AG04449 (cell line): ENCODE measurements at regions not wholly inside any gene's neighbourhood (a gene's known extent, or its start where the extent isn't known, plus 50 kb on each side); places are given as distances from the start of the nearest gene placed in this dataset.

Source experiments
- CTCF ChIA-PET: fragments of 350-600 bp; formaldehyde crosslinking; extraction: SDS; loops from one replicate; lab custom pipeline; 2021; ENCODE audit warnings: antibody characterized with exemption; lab: Yijun Ruan, JAX
- POLR2A ChIA-PET: fragments of 400-600, 350-600 bp; formaldehyde crosslinking; extraction: SDS; loops from one replicate; lab custom pipeline; 2020; ENCODE audit warnings: antibody characterized with exemption, inconsistent platforms; lab: Yijun Ruan, JAX
- DNase-seq: peaks from one replicate; pipeline ENCODE4 v3.0.0-alpha.2; 2010; ENCODE audit warnings: low read depth, low spot score
- H3K4me3 ChIP-seq: 2 replicates; pipeline ENCODE4 v1.5.1; 2011; ENCODE audit warnings: low read depth, mild to moderate bottlenecking, control low read depth, low read length
- CTCF ChIP-seq: IDR thresholded peaks from one replicate; pipeline ENCODE4 v1.5.1; 2011; ENCODE audit warnings: mild to moderate bottlenecking, moderate library complexity, low read length, control low read depth, inconsistent platforms; ENCODE audit not compliant: insufficient read depth; ENCODE audit errors: missing control alignments

DNA sequence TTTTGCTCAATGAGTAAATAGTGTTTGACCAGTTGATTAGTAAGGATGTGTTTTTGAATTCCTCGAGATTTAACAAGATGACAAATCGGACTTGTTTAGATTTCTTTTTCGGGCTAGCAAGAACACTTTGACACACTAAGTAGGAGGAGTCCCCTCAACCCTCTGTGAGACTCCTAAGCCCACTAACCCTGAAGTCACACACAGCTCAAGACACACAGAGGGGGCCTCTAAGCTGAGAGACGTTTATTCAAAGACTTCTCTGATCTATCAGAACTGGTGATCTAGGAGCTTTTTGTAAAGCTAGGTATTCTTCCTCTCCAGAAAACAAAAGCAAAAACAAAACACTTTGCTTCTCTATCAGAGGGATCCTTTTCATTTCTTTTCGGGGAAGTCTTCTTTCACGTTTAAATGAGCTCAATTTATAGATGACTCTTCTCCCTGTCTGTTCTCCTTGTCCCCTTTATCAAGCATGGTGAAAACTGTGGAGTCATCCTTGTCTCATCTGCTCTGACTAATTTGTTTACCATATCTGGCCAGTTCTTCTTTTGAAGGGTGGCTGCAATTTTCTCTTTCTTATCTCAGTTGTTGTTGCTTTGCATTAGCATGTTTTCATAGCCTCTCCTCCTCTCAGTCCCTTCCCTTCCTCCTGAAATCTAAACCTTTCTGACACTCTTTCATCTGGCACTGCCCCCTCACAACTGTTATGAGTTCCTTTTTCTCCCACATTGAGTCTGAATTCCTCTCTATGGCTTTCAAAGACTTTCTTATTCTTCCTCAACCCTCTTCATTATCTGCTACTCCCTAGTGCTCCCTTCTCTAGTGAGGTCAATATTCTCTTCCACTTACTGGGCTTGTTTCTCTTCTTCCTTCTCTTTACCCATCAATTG, 68.5 kb upstream of the RAI14 start:
- no peak overlapping the region; the same call in 1 of the 2 replicates for H3K4me3 ChIP-seq
- CTCF ChIA-PET: interaction anchor here (0.9 to 2.7 kb wide), 4 partner anchors 8 to 101 kb away, joined by 3 to 13 read pairs (median 5); no protein-coding TSS in a partner anchor

DNA sequence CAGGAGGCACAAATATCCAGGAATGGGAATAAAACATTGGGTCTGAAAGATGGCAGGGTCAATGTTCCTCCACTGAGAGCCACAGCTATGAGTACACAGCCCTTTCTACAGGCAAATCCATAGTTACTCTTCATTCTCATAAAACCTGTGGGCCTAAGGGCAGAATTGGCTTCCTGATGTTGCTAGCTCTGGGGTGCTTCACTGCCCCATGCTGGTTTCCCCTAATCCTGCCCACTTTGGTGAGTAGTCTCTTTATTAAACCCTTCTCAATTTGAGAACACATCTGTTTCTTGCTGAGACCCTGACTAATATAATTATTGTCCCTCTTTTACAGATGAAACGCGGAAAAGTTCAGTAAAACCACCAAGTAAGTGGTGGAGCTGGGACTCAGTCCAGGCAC, 66.3 kb upstream of the RAI14 start:
- H3K4me3 ChIP-seq: no peak overlapping the region
- ChIA-PET CTCF (interaction anchor here (0.8 to 0.9 kb wide), 2 partner anchors 21 to 57 kb away, joined by 3 read pairs; no protein-coding TSS in a partner anchor), POLR2A (interaction anchor here (0.5 kb wide), 1 partner anchor 95 kb away, joined by 3 read pairs; no protein-coding TSS in a partner anchor)
- no peak for DNase-seq
- no peak for TF ChIP-seq CTCF

More for the DNA sequence above, 68.5 kb upstream of the RAI14 start:
- POLR2A ChIA-PET: interaction anchor here (0.5 kb wide), 1 partner anchor 140 kb away, joined by 3 read pairs; no protein-coding TSS in a partner anchor
- no peak for TF ChIP-seq CTCF
- DNase-seq: peak; percentile 47

GRCh38 chr5:34591723-34592122, 64.4 kb upstream of the RAI14 start:
- TF ChIP-seq CTCF: no peak
- no peak for DNase-seq
- no peak overlapping the region for H3K4me3 ChIP-seq
- ChIA-PET CTCF (no interaction called here), POLR2A (no interaction called here)

DNA sequence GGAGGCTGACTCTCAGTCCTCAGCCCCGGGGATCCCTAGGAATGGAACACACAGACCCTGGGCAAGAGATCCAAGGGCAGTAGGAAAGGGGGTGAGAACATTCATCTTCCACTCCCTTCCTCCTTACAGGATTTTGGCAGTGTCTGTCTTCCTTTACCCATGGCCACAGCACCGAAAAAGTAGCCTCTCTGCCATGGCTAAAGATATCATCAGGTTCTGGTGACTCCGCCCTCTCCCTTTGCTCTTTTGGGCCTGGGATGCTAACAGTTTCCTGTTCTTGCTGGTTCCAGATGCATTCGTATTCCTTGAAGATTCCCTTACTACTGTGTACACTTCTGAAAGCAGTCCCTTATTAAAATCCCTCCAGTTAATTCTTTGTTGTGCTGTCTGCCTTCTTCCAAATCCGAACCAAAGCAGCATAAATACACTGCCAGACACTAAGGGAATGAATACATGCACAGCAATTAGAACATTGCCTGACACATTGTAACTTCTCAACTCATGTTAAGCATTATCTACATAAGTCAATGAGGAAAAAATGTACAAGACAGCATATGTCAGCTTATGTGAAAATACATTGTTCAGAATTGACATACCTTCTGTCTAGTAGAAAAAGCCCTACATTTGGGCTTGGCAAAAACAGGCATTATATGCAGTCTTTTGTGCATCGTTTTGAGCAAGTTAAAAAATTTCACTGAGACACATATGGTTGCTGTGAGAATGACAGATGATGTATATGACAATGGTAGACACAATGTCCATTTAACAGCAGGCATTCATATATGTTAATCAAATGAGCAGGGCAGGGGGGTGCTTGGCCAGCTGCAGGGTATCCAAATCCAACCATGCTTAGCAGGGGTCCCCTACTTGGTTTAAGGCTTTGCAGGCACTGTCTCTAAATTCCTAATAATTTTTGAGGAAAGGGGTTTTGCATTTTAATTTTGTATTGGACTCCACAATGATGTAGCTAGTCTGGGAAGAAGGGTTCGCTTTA, 58.8 kb upstream of the RAI14 start:
- CTCF ChIA-PET: no interaction called here
- no peak for DNase-seq
- no peak for TF ChIP-seq CTCF

DNA sequence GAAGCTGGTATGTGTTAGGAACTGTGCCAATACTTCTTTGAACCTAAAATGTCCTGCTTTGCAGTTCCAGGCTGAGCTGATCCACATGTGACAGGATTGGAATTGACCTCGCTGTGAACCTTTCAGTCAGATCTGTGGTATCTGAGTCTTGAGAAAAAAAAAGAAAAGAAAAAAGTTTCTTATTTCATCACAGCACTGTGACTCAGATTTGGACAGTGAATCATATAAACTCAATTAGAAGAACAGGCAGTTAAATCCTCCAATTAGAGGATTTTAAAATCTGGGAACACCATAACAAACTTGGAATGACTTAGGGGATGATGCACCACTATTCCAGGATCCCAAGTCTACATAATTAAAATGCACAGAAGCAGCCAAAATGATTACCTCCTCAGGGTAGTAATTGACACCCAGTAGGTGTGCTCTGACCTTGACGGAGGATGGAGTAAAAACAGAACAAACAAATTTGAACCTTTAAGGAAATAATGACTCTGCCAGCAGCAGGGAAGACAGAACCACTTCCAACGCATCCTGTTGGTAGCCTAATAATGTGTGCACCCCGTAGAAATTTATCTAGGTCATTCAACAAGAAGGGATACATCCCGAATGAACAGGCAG, 57.8 kb upstream of the RAI14 start:
- ChIA-PET POLR2A (no interaction called here), CTCF (interaction anchor here (1.0 kb wide), 1 partner anchor 11 kb away, joined by 3 read pairs; no protein-coding TSS in a partner anchor)
- peak; percentile 77 for DNase-seq
- TF ChIP-seq CTCF: no peak
- H3K4me3 ChIP-seq: no peak overlapping the region

More for the DNA sequence above, 58.8 kb upstream of the RAI14 start:
- no peak overlapping the region for H3K4me3 ChIP-seq
- POLR2A ChIA-PET: no interaction called here
